ELF-1 (cell line): ENCODE measurements at regions not wholly inside any gene's neighbourhood (a gene's known extent, or its start where the extent isn't known, plus 50 kb on each side); places are given as distances from the start of the nearest gene placed in this dataset.
"Not testable (repeated sequence)": the region's sequence is repeated elsewhere in the genome, so short reads cannot be mapped to it uniquely, and the experiment has no call there.

Experiments used
- DNase-seq: peaks from one replicate; pipeline ENCODE4 v3.0.0-alpha.2; 2016; ENCODE audit warnings: low read depth, low spot score

DNA sequence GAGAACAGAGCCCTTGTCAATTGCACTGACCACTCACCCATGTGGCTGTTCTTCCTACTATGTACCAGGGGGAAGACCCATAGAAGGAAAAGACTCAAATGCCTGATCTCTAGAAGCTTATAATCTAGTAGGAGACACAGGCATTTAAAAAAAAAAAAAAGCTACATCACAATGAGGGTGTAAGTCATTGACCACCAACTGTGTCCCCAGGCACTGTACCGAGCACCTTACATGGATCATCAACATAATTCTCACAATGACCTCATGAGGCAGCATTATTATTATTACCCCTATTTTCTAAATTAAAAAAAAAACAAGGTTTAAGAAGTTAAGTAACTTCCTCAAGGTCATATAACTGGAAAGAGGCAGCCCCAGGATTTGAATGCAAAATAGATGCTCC lies 247.4 kb downstream of the SHOX2 start:
- no peak for DNase-seq

DNA sequence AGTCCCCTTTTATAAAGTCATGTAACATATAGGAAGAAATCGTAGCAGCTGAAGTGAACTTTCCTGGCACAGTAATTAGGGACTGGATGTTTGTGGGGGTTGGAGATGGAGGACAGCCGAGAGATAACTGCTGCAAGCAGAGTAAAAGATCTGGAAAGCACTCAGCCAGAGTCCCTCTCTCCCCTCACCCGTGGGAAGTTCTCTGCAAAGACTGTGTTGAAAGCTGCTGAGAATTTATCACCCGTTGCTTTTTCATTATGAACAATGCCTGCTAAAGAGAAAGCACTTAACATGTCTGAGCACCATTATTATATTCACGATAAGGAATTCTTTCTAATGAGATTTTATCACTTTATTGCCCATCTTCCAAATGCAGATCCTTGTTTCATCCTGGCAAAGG lies 248.8 kb downstream of the SHOX2 start:
- DNase-seq: no peak

DNA sequence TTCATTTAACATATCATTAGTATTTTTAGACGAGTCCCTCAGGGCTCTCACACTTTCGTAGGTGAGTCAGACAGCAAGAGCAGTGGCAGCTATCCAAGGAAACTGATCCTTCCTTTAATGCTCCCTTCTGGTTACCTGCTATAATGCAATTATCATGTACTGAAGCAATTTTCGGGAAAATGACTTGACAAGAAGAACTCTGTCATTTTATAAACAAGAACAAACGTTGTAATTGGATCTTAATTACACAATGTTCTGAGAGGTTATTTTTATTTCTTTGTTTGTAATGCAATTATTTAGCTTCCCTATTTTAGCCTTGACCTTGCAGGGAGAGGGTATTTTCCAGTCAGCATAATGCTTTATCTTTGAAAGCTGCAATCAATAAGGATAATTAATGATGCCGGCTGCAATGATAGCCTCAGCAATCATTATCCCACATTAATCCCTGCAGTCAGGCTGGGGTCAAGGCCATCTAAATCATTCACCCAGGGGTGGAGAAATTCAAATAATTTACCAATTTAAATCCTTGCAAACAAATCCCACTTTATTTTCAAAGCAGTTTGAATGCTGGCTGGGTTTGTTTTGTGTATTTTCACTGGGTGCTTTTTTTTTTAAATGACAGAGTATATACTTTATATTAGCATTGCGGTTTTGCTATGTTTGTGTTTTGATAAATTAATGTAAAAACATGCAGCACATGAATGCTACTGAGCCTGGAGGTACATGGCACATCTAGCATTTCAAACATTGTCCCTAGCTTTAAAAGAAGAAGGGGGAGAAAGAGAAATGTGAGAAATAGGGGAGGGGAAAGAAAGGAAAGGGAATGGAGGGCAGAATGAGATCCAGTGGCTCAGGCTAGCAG lies 249.9 kb downstream of the SHOX2 start:
- no peak for DNase-seq

DNA sequence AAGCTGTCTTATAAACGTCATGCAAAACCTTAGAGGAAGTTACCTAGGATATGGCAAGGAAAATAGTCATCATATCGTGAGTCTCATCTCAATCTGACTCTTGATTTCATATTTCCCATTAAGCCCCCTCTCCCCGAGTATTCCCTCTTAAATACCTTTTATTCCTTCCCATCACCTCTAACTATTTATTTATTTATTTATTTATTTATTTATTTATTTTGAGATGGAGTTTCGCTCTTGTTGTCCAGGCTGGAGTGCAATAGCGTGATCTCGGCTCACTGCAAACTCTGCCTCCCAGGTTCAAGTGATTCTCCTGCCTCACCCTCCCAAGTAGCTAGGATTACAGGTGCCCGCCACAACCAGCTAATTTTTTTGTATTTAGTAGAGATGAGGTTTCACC lies 260.4 kb downstream of the SHOX2 start:
- not testable (repeated sequence) for DNase-seq

DNA sequence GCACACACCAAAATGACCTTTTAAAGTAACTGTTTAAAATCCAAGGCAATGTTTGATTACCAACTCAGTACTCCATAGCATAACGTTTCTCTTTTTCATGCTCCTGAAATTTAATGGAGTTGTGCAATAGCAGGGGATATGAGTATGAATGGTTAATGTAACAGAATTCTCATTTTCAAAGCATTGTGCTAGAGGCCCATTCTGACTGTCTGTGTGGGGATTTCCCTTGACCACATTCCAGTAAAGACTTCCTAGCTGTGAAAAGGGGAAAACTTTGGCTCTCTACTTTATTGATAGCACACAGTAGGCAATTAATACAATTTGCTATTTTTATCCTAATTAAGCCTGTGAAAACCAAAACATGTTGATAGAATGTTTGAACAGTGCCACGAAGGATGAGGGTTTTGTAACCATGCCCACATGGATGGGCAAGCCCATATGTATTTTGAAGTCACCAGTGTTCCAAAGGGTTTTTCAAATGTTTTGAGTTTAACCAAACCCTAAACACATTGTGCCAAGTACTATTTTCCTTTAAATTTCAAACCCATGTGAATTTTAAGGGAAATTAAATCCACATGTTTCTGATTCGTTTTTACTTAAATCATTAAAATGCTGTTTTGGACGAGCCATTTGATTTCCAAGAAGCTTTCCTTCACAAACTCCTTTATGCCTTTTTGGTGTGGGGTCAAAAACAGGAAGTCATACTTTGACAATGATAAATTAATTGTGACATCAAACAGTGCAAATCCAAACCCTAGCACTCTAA lies 261.2 kb downstream of the SHOX2 start:
- no peak for DNase-seq

DNA sequence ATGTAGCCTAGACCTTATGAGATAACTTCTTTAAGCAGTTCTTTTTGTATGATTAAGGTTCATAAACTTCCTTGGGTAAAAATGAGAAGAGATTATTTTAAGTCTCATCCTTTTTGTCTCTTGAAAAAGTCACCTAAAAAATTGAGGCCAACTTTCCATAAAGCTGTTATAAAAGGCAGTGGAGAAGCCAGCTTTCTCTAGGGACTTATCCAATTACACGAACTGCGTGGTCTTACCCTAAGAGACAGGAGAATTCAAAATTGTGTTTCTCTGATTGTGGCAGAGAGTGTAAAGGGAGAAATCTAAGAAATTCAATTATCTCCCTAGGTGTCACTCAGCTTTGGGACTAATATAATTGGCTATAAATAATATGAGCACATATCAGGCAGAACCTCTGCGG lies 262.0 kb downstream of the SHOX2 start:
- DNase-seq: no peak

DNA sequence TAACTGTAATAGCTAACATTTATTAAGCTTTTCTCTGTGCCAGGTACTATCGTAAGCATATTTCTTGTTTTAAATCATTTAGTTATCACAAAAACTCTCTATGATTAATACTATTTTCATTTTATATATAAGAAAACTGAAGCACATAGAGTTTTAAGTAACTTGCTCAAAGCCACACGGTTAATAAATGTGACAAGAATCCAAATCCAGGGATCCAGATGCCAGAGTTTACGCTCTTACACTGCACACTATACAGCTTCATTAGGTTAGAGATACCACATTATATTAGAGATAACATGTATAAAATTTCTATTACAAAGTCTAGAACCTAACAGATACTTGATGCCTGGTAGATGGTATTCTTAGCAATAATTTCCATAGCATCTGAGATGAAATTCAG lies 265.2 kb downstream of the SHOX2 start:
- no peak for DNase-seq

DNA sequence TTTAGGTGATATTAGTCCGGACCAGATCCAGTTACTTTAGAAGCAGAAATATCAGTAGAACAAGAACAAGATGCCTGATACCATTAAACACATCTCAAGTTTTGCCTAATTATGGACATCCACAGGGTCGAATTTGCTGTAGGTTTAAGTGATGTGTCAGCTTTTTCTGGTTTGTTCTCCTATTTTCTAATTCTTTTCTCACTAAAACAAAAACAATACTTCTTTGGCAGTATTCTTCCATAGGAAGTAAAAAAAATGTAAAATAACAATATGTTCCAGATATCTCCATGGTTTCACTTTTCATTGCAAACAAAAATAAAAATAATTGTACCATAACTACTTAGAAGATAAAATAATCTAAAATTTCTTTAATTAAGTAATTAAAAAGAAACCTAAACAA lies 265.7 kb downstream of the SHOX2 start:
- DNase-seq: no peak

DNA sequence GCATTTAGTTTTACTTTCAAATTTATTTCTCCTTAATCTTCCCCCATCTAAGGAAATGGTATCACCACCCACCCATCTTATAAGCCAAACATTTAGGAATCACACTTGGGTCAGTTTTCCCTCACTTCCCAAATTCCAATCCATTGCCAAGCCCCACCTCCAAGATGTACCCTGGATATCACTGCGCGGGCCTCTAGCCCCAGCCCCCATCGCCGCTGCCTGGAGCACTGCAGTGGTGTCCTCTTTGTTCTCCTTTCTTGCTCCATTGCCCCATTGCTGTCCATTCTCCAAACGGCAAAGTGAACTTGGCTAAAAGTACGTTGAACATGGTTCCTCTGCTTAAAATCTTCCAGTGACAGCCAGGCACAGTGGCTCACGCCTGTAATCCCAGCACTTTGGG lies 267.8 kb downstream of the SHOX2 start:
- DNase-seq: no peak

DNA sequence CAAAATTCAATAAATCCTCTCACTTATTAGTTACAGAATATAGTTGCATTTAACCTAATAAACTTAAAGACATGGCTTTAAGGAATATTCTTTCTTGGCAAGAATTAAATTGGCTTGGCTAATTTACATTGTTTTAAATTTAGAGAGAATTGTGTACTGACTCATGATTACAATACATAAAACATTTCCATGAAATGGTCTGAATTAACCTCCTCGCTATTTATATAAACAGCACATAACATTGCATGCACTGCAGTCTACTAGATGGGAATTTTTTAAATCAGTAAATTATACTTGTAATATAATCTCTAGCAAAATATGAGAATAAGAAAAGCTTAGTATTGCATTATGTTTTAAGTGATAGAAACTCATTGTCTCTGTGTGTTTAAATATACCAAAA lies 268.9 kb downstream of the SHOX2 start:
- DNase-seq: no peak

DNA sequence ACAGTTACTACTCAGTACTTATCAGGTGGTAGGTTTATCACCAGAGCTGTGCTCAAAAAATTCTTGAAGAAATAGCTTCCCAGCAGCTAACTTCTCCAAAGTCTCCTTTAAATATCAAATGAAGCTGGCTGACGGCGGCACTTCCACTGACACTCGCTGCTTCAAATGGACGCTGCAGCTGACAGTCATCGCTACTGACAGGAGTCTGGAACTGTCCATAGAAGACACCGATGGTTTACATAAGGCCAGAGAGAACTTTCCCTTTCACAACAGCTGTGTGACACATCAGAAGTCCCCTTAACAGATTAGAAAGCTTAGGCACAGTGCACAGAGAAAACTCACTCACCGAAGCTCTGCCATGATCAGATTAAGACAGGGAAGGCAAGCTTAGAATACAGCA lies 270.2 kb downstream of the SHOX2 start:
- no peak for DNase-seq

DNA sequence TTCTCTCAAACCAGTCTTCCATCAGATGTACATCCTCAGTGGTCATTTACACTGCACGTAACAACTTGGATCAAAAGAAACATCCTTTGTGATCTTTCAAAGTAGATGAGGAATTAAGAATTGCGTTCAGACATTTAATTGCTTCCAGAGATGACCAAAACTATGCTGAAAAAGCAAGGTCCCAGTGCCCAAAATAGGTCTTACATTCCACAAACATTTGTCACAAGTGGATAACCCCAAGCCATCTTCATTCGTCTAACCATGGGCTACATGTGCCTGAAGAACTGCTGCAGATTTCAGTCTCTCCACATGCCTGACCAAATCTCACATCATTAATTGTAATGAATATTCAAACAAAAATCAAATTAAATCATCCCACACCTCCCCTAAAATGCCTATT lies 273.6 kb downstream of the SHOX2 start:
- DNase-seq: no peak

DNA sequence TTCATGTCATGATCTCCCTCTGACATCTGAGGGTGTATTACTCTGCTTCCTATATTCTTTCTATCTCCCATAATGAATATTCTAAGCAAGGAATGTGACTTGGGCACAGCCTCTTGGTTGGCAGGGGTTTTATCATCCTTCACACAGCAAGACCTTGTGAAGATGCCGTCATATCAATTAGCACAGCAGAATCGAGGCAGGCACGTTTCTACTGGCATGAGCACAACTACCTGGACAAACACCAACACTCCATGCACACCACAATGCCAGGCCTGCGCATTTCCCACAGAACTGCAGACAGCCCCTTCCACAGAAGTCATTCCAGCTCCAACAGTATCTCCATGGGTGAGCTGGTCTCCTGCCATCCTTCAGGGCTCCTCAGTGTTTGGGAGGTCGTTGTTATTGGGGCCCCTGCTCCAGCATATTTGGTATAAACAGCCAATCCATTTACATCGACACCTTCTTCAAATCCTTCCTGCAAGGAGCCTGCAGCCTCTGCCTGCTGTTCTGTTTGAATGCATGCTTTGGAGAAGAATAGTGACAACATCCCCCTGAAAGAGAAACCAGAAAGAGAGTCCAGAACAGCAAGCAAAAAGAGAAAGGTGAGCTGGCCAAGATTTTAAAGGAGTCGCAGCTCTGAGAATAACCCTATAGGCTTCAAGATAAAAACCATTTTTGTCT lies 275.5 kb downstream of the SHOX2 start:
- DNase-seq: no peak

DNA sequence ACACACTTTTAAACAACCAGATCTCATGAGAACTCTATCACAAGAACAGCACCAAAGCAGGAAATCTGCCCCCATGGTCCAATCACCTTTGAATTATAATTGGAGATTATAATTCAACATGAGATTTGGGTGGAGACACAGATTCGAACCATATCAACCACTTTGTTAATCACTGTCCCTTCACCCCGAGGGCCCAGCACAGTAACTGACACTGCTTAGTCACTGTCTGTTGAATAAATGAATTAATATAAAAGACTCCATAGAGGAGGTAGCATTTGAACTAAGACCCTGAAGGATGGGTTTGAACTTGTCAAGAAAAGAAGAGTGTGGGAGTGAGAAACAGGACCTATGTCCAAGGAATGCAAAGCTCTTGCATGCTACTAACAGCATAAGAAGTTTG lies 276.4 kb downstream of the SHOX2 start:
- DNase-seq: no peak

DNA sequence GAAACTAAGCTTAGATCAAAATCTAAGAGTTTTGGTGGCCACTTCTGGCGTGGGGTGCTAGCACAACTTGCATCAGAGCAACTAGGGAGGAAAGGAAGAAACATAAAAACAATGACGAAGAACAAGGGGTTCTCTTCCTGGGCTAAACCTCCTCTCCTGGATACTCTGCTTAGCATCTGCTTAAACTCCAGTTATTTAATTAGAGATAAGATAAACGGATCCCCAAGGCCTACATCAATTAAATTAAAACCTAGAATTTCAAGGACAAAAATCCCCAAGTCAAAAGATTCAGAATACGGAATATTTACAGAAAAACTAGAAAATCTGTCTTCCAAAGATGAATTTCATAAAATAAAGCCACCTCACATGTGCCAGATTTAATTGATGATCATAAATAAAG lies 281.9 kb downstream of the SHOX2 start:
- no peak for DNase-seq

DNA sequence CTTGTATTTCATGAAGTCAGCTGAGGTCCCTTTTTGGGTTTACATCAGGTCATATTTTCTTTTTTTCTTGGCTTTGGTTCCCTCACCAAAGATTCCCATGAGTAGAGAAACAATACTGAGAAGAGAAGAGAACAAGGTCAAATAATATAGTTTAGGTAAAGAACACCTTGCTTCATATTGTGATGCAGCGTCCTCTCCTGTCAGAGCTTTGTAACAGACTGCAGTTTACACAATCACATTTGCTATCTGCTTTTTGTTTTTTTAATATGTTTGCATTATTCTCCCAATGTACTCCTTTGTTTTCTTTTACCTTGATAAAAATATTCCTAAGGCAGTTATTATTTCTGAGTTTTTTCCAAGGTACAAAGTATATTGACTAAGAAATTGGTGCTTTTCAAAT lies 283.2 kb downstream of the SHOX2 start:
- no peak for DNase-seq

DNA sequence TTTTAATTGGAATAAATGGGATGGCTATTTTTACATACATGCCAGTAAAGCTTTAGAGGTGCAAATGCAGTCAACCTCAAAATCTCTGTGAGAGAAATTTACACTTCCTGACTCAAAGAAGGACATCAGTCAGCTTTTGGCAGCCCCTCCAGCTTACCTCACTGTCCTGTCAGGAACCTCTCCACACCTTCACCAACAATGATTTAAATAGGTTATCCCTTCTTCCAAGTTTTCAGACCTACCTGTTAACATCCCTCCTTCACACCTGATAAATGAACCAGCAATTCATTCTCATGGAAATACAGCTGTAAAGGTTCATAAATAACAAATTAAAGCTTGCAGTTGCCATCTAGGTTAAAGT lies 286.1 kb downstream of the SHOX2 start:
- DNase-seq: no peak

DNA sequence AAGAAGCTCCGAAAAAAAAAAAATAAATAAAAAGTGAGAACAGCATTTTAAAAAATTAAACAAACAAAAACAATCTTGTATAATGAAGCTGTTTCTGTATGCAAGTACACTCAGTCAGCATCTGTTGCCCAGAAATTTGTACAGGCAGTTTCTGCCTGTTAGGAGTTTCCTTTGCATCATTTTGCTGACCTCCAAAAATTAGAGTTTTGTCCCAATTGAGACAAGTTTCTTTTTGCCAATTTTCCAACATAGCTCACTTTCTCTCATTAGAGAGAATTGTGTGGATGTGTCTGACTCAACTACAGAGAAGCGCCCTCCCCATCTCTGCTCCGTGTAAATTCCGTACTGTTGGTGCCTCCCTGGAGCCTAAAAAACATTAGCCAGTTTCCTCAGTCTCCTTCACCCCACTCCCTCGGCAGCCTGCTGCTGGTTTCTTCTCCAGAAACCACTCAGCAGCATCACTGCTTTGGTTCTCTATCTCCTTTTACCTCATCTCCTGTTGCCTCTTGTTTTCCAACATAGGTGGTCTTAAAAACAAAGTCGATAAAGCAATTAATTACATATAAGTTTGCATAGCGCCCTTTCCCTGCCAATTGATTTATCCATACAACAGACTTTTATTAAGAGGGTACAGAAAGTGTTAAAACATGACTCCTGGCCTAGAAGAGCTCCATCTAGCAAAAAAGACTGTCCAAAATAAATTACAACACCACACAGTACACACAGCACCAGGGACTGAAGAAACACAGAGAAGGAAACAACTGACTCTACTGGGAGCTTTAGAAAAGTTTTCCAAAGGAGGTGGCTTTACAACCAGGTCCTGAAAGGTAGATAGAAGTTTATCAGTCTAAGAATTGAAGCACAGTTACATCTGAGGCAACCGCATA lies 286.7 kb downstream of the SHOX2 start:
- no peak for DNase-seq

DNA sequence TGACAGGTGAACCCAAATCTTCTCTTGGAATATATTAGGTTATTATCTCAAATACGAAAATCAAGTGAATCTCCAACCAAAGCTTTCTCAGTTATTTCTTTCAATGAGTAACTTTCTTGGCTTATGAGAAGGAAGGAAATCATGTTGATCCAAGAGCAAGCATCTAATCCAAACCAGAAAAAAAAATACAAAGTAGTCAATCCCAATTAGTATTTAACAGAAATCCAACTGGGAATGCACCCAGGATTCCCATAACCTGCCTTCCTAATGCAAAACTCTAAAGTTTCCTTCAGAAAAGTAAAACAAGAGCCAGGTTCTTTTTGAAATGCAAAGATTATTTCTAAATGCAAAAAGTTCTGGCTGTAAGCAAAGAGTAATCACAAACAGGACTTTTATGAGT lies 289.3 kb downstream of the SHOX2 start:
- no peak for DNase-seq

DNA sequence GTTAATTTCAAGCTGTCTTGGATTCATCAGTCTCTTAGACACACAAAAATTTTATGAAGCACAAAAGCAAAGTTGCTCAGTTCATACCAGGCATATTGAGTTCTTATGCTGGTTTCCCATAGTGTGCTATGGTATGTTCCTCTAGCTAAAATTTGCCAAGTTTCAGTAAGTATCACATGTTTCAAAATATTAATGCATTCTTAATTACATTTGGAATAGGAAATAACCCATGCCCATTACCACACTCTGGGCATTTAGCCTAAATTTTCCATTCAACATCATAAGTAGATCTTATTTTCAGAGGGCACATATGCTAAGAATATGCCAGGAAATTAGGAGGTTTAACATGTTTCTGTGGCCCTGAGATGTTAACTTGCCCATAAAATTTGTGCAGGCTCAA lies 289.9 kb downstream of the SHOX2 start:
- DNase-seq: no peak

DNA sequence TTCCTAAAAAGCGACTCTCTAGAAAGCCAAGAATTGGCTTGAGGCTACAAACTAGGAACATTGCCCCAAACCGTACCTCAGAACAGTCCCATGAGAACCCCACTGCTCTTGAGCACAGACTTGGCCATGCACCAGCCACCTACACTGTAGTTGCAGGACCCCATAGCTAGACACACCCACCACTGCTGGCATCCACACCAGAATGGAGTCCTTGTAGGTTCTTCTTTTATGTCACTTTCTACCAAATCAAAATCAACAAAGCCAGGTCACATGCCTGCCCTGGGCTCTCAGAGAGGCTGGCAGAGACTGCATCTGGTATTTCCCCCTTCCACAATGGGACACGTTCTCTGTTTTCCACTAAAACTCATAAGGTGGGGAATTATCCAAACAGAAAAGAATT lies 290.5 kb downstream of the SHOX2 start:
- no peak for DNase-seq
